ENCODE measurements at regions not wholly inside any gene's neighbourhood (a gene's known extent, or its start where the extent isn't known, plus 50 kb on each side); places are given as distances from the start of the nearest gene placed in this dataset.
"Not testable (repeated sequence)": the region's sequence is repeated elsewhere in the genome, so short reads cannot be mapped to it uniquely, and the experiment has no call there.

DNA sequence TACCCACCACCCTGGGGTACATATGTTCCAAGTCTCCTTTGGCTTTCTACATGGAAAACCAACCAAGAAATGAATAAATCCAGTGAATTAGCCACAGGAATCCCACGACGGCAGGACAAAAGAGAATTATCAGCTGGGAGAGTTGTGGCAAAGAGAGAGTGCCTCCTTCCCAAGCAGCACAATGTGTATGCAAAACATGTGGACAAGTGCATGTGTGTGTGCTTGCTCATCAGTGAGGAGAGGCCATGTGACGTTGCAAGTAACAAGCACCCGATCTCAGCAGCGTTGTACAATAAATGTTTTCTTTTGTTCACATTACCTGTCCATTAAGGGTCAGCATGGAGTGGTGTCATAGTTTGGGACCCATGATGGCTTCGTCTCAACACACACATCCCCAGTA, 50.0 kb upstream of the EMX2 start:
- in situ Hi-C loops (cut with MboI; ENCODE audit: low sequenced_read_pairs) = loop anchor here (10.0 kb wide), 1 partner anchor 752 kb away; no protein-coding TSS in a partner anchor

GRCh38 chr10:117488004-117488403, 54.5 kb upstream of the EMX2 start:
- in situ Hi-C loops (cut with MboI; ENCODE audit: low sequenced_read_pairs) = no loop called here

DNA sequence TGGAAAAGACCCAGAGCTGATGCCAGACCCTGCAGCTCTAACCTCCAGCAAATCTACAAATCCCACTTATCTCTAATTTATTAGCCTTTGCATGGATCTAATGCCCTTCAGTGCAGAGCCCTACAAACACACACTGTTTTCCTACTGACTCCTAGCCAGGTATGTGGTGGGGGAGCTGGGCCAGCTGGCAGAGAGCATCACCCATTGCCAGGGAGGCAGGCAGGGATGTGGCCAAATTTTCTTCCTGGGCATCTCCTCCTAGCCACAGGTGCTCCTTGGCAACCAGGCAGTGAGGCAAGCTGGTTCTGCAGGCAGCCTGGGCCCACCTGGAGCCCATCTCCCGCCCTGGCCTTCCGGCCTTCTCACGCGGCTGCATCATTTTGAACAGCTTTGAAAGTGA, 55.9 kb upstream of the EMX2 start:
- in situ Hi-C loops (cut with MboI; ENCODE audit: low sequenced_read_pairs) = no loop called here

DNA sequence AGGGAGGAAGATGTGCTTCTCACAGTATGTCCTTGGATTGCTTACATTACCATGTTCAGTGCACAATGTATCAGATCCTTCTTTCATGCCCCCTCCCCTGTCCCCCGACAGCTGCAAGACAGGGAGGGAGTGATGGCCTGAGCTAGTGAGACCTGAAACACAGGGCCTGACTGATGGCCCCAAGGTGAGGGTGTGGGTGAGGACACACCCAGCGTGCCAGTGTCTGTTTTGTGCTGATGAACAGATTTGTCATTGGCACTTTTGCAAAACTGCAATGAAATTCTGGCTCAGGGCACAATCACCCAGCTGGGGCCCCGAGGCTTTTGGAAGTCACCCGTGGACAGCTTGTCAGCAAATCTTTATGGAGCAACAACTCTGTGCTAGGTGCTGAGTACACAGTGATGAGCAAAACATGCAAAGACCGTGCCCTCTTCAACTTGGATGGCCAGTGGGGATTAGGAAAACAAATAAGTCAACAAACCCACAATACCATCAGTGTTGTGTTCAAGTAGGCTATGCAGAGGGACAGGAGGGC, 59.4 kb upstream of the EMX2 start:
- in situ Hi-C loops (cut with MboI; ENCODE audit: low sequenced_read_pairs) = no loop called here

- in situ Hi-C loops (cut with MboI; ENCODE audit: low sequenced_read_pairs) = not testable (repeated sequence)
These were observed 61.5 kb upstream of the EMX2 start for GRCh38 chr10:117481011-117481410.

GRCh38 chr10:117480097-117480496, 62.4 kb upstream of the EMX2 start:
- in situ Hi-C loops (cut with MboI; ENCODE audit: low sequenced_read_pairs) = no loop called here

DNA sequence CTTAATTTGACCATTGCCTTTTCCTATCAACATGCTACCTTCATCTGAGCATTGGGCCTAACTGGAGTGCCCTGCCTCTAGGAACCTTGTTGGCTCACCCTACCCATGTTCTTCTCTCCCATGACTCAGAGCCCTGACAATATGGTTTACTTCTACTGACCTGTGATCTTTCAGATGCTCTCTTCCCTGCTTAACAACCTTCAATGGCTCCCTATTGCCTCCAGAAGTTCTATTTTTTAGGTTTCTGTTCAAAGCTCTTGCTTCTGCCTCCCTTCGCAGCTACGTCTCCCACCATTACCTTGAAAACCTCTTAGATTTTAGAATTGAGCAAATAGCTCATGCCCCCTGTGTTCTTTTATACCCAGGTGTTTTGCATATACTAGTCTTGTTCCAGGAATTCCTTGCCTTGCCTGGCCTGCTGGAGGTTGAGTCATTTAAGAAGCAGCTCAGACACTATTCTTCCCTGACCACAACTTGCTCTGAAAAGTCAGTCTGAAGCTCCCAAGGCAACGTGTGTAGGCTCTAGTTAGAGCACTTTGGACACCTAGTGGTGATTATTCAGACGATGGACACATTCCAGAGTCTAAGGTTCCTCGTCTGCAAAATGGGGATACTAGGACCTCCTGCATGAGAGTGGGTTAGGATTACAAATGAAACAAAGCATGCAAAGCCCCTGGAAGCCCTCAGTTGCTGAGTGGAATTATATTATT, 64.4 kb upstream of the EMX2 start:
- in situ Hi-C loops (cut with MboI; ENCODE audit: low sequenced_read_pairs) = no loop called here

GRCh38 chr10:117477211-117477947, 65.2 kb upstream of the EMX2 start:
- in situ Hi-C loops (cut with MboI; ENCODE audit: low sequenced_read_pairs) = no loop called here

DNA sequence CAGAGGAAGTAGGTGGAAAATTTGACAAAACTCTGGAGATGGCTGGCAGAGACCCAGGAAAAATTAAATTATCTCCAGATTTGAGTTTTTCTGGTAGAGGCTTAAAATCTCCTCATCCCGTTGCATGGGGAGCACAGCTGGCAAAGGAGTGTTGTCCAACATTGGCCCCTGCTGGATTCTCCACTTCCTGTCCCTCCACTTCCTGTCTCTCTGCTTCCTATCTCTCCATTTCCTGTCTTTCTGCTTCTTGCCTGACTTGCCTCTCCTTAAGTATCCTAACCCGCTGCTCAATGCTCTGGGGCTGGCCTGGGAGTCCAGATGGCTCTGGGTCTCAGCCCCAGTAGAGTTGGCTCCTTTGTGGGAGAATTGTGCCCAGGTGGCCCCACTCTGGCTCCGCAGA, 65.8 kb upstream of the EMX2 start:
- in situ Hi-C loops (cut with MboI; ENCODE audit: low sequenced_read_pairs) = no loop called here

DNA sequence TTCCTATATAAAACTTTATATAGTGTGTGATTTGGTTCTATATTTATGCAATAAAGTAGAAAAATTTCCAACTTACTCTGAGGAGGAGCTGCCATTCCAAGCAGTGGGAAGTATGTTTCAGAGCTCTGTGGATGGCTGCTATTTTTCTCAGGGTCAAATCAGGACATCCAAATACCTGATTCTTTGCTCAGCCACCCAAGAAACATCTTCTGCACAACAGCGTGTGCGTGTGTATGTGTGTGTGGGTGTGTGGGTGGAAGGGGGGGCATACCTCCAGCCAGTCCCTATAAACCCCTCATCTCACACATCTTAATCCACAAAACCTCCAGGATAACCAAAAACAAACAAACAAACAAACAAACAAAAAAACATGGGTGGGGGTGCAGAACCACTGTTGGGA, 66.3 kb upstream of the EMX2 start:
- in situ Hi-C loops (cut with MboI; ENCODE audit: low sequenced_read_pairs) = no loop called here

GRCh38 chr10:117472872-117473271, 69.7 kb upstream of the EMX2 start:
- in situ Hi-C loops (cut with MboI; ENCODE audit: low sequenced_read_pairs) = no loop called here

GRCh38 chr10:117471344-117471874, 71.1 kb upstream of the EMX2 start:
- in situ Hi-C loops (cut with MboI; ENCODE audit: low sequenced_read_pairs) = no loop called here

GRCh38 chr10:117470733-117471132, 71.8 kb upstream of the EMX2 start:
- in situ Hi-C loops (cut with MboI; ENCODE audit: low sequenced_read_pairs) = no loop called here

DNA sequence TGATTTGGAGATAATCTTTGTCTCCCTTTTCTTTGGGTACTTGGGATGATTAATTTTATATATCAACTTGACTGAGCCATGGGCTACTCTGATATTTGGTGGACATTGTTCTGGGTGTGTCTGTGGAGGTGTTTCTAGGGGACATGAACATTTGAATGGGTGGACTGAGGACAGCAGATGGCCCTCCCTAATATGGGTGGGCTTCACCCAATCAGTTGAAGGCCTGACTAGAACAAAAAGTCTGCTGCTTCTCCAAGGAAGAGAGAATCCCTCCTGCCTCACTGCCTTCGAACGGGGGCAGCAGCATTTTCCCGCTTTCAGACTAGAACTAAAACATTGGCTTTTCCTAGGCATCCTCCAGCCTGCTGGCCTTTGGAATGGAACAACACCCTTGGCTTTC, 73.9 kb upstream of the EMX2 start:
- in situ Hi-C loops (cut with MboI; ENCODE audit: low sequenced_read_pairs) = no loop called here

- in situ Hi-C loops (cut with MboI; ENCODE audit: low sequenced_read_pairs) = no loop called here
These were observed 78.4 kb upstream of the EMX2 start for GRCh38 chr10:117464176-117464575.

- in situ Hi-C loops (cut with MboI; ENCODE audit: low sequenced_read_pairs) = no loop called here
These were observed 79.0 kb upstream of the EMX2 start for GRCh38 chr10:117463545-117463920.

- in situ Hi-C loops (cut with MboI; ENCODE audit: low sequenced_read_pairs) = no loop called here
These were observed 79.6 kb upstream of the EMX2 start for GRCh38 chr10:117462816-117463544.

GRCh38 chr10:117462424-117462792, 80.1 kb upstream of the EMX2 start:
- in situ Hi-C loops (cut with MboI; ENCODE audit: low sequenced_read_pairs) = no loop called here

- in situ Hi-C loops (cut with MboI; ENCODE audit: low sequenced_read_pairs) = no loop called here
These were observed 80.7 kb upstream of the EMX2 start for GRCh38 chr10:117461766-117462423.

- in situ Hi-C loops (cut with MboI; ENCODE audit: low sequenced_read_pairs) = no loop called here
These were observed 81.4 kb upstream of the EMX2 start for GRCh38 chr10:117460846-117461765.

Measured in HL-60/S4 (cell line).